C4-2B (cell line): ENCODE measurements at regions not wholly inside any gene's neighbourhood (a gene's known extent, or its start where the extent isn't known, plus 50 kb on each side); places are given as distances from the start of the nearest gene placed in this dataset.

Experiments used
- ZFX ChIP-seq: fragments of 450-650 bp; IDR thresholded peaks from 2 replicates; pipeline ENCODE4 v1.6.1; 2017
- TF ChIP-seq, protein P1 (sequence below): fragments of 450-650 bp; conservative IDR thresholded peaks from 2 replicates; pipeline ENCODE4 v1.5.1; 2017; ENCODE audit warnings: mild to moderate bottlenecking

DNA sequence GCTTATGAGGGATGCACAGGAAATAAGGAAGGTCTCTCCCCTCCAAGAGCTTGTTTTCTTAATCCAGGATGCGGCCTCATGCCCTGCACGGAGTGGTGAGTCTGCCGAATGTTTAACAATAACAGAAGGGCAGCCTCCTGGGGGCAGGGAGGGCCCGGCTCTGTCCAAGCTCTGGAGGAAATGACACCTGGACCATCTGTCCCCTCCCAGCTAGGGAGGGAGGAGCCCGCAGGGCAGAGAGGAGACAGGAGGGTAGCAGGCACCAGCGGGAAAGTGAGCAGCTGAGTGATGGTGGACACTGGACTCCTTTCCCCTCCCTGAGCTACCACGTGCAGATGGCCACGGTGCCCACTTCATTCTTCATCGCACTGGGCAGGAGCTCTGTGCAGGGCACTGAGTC is 398.2 kb upstream of the MYT1L start:
- TF ChIP-seq, protein P1, sequence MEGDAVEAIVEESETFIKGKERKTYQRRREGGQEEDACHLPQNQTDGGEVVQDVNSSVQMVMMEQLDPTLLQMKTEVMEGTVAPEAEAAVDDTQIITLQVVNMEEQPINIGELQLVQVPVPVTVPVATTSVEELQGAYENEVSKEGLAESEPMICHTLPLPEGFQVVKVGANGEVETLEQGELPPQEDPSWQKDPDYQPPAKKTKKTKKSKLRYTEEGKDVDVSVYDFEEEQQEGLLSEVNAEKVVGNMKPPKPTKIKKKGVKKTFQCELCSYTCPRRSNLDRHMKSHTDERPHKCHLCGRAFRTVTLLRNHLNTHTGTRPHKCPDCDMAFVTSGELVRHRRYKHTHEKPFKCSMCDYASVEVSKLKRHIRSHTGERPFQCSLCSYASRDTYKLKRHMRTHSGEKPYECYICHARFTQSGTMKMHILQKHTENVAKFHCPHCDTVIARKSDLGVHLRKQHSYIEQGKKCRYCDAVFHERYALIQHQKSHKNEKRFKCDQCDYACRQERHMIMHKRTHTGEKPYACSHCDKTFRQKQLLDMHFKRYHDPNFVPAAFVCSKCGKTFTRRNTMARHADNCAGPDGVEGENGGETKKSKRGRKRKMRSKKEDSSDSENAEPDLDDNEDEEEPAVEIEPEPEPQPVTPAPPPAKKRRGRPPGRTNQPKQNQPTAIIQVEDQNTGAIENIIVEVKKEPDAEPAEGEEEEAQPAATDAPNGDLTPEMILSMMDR: no peak
- TF ChIP-seq ZFX: no peak
